GM21381 (cell line): ENCODE measurements at regions not wholly inside any gene's neighbourhood (a gene's known extent, or its start where the extent isn't known, plus 50 kb on each side); places are given as distances from the start of the nearest gene placed in this dataset.

Experiments used
- ATAC-seq: cut with Tn5 transposase; IDR thresholded peaks from one replicate; pipeline ENCODE4 v1.9.1; 2021; ENCODE audit warnings: mild to moderate bottlenecking, moderate library complexity; ENCODE audit not compliant: unreplicated experiment

GRCh38 chr10:30127120-30127541 is 67.7 kb upstream of the JCAD start:
- ATAC-seq: no peak

- no peak for ATAC-seq
These were observed 66.1 kb upstream of the JCAD start for GRCh38 chr10:30125496-30125895.

GRCh38 chr10:30124704-30125103 is 65.3 kb upstream of the JCAD start:
- ATAC-seq: no peak

GRCh38 chr10:30121401-30121800 is 62.0 kb upstream of the JCAD start:
- ATAC-seq: no peak

GRCh38 chr10:30118590-30118989 is 59.2 kb upstream of the JCAD start:
- no peak for ATAC-seq

GRCh38 chr10:30117812-30118501 is 58.6 kb upstream of the JCAD start:
- no peak for ATAC-seq

- ATAC-seq: no peak
These were observed 56.7 kb upstream of the JCAD start for GRCh38 chr10:30116041-30116491.

GRCh38 chr10:30115626-30115940 is 56.2 kb upstream of the JCAD start:
- ATAC-seq: no peak

- no peak for ATAC-seq
These were observed 55.7 kb upstream of the JCAD start for GRCh38 chr10:30114881-30115625.

GRCh38 chr10:30114401-30114800 is 55.0 kb upstream of the JCAD start:
- no peak for ATAC-seq

GRCh38 chr10:30111340-30112022 is 52.1 kb upstream of the JCAD start:
- no peak for ATAC-seq
